Breast epithelium (tissue), 4 donors: ENCODE measurements at regions not wholly inside any gene's neighbourhood (a gene's known extent, or its start where the extent isn't known, plus 50 kb on each side); places are given as distances from the start of the nearest gene placed in this dataset.

Experiments used
- DNase-seq, 2 donors: peaks; one replicate each; pipeline ENCODE4 v3.0.0-alpha.2; 2019; ENCODE audit warnings: low spot score in 2 of 2
- H3K27ac ChIP-seq, 2 donors: fragments of 200-600 bp; sonication (generic) in 1 of 2; one replicate each; pipeline ENCODE4 v1.5.1; 2016 to 2019; ENCODE audit warnings: mild to moderate bottlenecking in 1 of 2
- H3K27me3 ChIP-seq, 2 donors: fragments of 200-600 bp; sonication (generic) in 1 of 2; one replicate each; pipeline versions ENCODE4 v1.5.1 to v1.6.0; 2017 to 2019; ENCODE audit warnings: control low read depth in 1 of 2, mild to moderate bottlenecking in 1 of 2
- H3K36me3 ChIP-seq: fragments of 200-600 bp; one replicate; pipeline ENCODE4 v1.5.1; 2019
- H3K4me1 ChIP-seq, 2 donors: fragments of 200-600 bp; sonication (generic); one replicate each; pipeline ENCODE4 v1.5.1; 2016 to 2019; ENCODE audit warnings: control low read depth in 1 of 2
- H3K4me3 ChIP-seq, 3 donors: fragments of 200-600 bp; sonication (generic); 1 replicate in 2 of 3; 2 replicates in 1 of 3; pipeline ENCODE4 v1.5.1; 2016 to 2019; ENCODE audit warnings: mild to moderate bottlenecking in 3 of 3, moderate library complexity in 2 of 3
- H3K9me3 ChIP-seq, 2 donors: fragments of 200-600 bp; sonication (generic) in 1 of 2; one replicate each; pipeline ENCODE4 v1.5.1; 2016 to 2019; ENCODE audit warnings: control low read depth in 1 of 2
- CTCF ChIP-seq, 3 donors: fragments of 450-650 bp; IDR thresholded peaks; one replicate each; pipeline ENCODE4 v1.5.1; 2016 to 2017; ENCODE audit warnings: antibody characterized with exemption in 3 of 3, mild to moderate bottlenecking in 3 of 3, moderate library complexity in 3 of 3
- POLR2A ChIP-seq: fragments of 450-650 bp; IDR thresholded peaks from one replicate; pipeline ENCODE4 v1.6.1; 2016; ENCODE audit warnings: antibody characterized with exemption, mild to moderate bottlenecking, moderate library complexity
- POLR2AphosphoS5 ChIP-seq, 3 donors: sonication (generic); formaldehyde crosslinking; IDR thresholded peaks; one replicate each; pipeline ENCODE4 v1.6.1; 2017; ENCODE audit warnings: antibody characterized with exemption in 3 of 3
- intact Hi-C: fragments of 100-400 bp; cut with DNase I; formaldehyde crosslinking; loops from one replicate; pipeline ENCODE4 v1.15.1; 2023; ENCODE audit warnings: low total_unique reads

GRCh38 chr9:680106-680505 is 161.4 kb upstream of the DMRT1 start:
- no peak overlapping the region for H3K4me3 ChIP-seq
- no peak overlapping the region for H3K27ac ChIP-seq
- H3K9me3 ChIP-seq: no peaks in the 10 kb centered on the region
- H3K36me3 ChIP-seq: no peaks in the 10 kb centered on the region
- DNase-seq: no peak
- no peak for TF ChIP-seq CTCF (IDR thresholded peaks at IDR 0.05)
- TF ChIP-seq POLR2A: no peak
- TF ChIP-seq POLR2AphosphoS5 (IDR thresholded peaks at IDR 0.05): no peak
- H3K27me3 ChIP-seq: no peaks in the 10 kb centered on the region
- no peaks in the 10 kb centered on the region for H3K4me1 ChIP-seq
- intact Hi-C loops: no loop called here

GRCh38 chr9:682633-683508 is 158.6 kb upstream of the DMRT1 start:
- TF ChIP-seq POLR2A: no peak
- TF ChIP-seq CTCF (IDR thresholded peaks at IDR 0.05): no peak
- Histone ChIP-seq H3K27me3 (no peaks in the 10 kb centered on the region), H3K9me3 (no peaks in the 10 kb centered on the region), H3K4me1 (peaks cover 0 to 3% of the 10 kb centered on the region in 2 donors), H3K27ac (no peak overlapping the region), H3K4me3 (no peak overlapping the region), H3K36me3 (no peaks in the 10 kb centered on the region)
- DNase-seq: no peak
- intact Hi-C loops: no loop called here

GRCh38 chr9:683509-684021 is 157.9 kb upstream of the DMRT1 start:
- TF ChIP-seq POLR2A (no peak), POLR2AphosphoS5 (IDR thresholded peaks at IDR 0.05) (no peak), CTCF (IDR thresholded peaks at IDR 0.05) (no peak)
- no peaks in the 10 kb centered on the region for H3K9me3 ChIP-seq
- no peak for DNase-seq
- no peak overlapping the region for H3K4me3 ChIP-seq
- intact Hi-C loops: no loop called here
- H3K4me1 ChIP-seq: peaks cover 0 to 3% of the 10 kb centered on the region in 2 donors
- peak overlapping the region; percentile 75 to 83 for H3K27ac ChIP-seq
- no peaks in the 10 kb centered on the region for H3K36me3 ChIP-seq
- no peaks in the 10 kb centered on the region for H3K27me3 ChIP-seq

- peak overlapping the region; percentile 75 to 83 for H3K27ac ChIP-seq
- H3K4me3 ChIP-seq: peak overlapping the region in 2 of 3 donors; percentile 11 to 24
- peaks cover 0 to 3% of the 10 kb centered on the region in 2 donors for H3K4me1 ChIP-seq
- intact Hi-C loops: no loop called here
- TF ChIP-seq CTCF (IDR thresholded peaks at IDR 0.05) (no peak), POLR2AphosphoS5 (IDR thresholded peaks at IDR 0.05) (peak in 1 of 3 donors; percentile 14), POLR2A (no peak)
- H3K36me3 ChIP-seq: no peaks in the 10 kb centered on the region
- no peaks in the 10 kb centered on the region for H3K27me3 ChIP-seq
- DNase-seq: no peak
- H3K9me3 ChIP-seq: no peaks in the 10 kb centered on the region
Observed at GRCh38 chr9:684054-684890, 157.2 kb upstream of the DMRT1 start.
